ENCODE measurements at regions not wholly inside any gene's neighbourhood (a gene's known extent, or its start where the extent isn't known, plus 50 kb on each side); places are given as distances from the start of the nearest gene placed in this dataset.

DNA sequence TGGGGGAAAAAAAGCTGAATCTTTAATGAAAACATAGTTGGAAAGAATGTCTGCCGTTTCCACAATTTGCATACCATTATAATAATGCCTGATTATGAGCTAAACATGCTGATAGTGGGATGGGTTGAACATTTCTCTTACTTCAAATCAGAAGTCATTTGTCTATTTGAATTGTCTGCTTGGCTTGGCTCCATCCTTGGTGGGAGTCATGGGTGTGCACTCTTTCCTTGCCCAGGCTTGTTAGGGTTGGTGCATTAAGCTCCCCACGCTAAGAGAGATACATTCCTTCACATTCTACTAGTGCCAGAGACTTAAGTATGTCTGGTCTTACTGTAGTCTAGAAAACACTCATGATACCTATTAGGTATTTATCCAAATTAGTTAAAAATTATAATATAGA, 121.4 kb upstream of the RARB start:
- Histone ChIP-seq H3K27me3 (no peaks in the 10 kb centered on the region), H3K27ac (no peak overlapping the region), H3K4me1 (no peaks in the 10 kb centered on the region), H3K9me3 (no peaks in the 10 kb centered on the region), H3K36me3 (no peaks in the 10 kb centered on the region), H3K4me3 (no peak overlapping the region)
- TF ChIP-seq CTCF (IDR thresholded peaks at IDR 0.05) (no peak), POLR2A (IDR thresholded peaks at IDR 0.05) (no peak)
- WGBS (ENCODE audit: insufficient coverage, low coverage, low lambda C conversion rate, missing lambda C conversion rate): 50% methylated on average over 1 of the region's 2 CpGs
- DNase-seq (no peak), ATAC-seq (no peak)
- intact Hi-C loops (cut with DNase I): no loop called here

- no peaks in the 10 kb centered on the region for H3K4me1 ChIP-seq
- H3K27me3 ChIP-seq: no peaks in the 10 kb centered on the region
- TF ChIP-seq CTCF (IDR thresholded peaks at IDR 0.05): no peak
- TF ChIP-seq POLR2A (IDR thresholded peaks at IDR 0.05): no peak
- 29% methylated on average over 2 of the region's 2 CpGs for WGBS (ENCODE audit: insufficient coverage, low coverage, low lambda C conversion rate, missing lambda C conversion rate)
- H3K27ac ChIP-seq: no peak overlapping the region
- no peak for ATAC-seq
- H3K36me3 ChIP-seq: no peaks in the 10 kb centered on the region
- H3K9me3 ChIP-seq: no peaks in the 10 kb centered on the region
- no peak for DNase-seq
- H3K4me3 ChIP-seq: no peak overlapping the region
- intact Hi-C loops (cut with DNase I): no loop called here
These were observed 114.8 kb upstream of the RARB start for GRCh38 chr3:25313286-25313685.

DNA sequence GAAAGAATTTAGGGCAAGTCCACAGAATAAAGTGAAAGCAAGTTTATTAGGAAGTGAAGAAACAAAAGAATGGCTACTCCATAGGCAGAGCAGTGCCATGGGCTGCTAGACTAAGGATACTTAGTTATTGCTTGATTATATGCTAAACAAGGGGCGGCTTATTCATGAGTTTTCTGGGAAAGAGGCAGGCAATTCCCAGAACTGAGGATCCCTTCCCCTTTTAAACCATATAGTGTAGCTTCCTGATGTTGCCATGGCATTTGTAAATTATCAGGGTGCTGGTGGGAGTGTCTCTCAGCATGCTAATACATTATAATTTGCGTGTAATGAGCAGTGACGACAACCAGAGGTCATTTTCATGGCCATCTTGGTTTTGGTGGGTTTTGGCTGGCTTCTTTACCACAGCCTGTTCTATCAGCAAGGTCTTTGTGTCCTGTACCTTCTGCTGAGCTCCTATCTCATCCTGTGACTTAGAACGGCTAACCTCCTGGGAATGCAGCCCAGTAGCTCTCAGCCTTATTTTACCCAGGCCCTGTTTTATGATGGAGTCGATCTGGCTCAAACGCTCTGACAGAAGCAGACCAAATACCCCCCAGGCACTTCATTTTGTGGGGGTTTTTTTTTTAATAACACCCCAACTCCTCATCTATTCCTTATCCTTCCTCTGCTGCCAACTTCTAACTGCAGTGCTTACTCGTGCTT, 103.0 kb upstream of the RARB start:
- Histone ChIP-seq H3K27me3 (no peaks in the 10 kb centered on the region), H3K4me3 (no peak overlapping the region), H3K9me3 (no peaks in the 10 kb centered on the region), H3K4me1 (no peaks in the 10 kb centered on the region), H3K36me3 (no peaks in the 10 kb centered on the region), H3K27ac (no peak overlapping the region)
- 55% methylated on average over 6 of the region's 7 CpGs for WGBS (ENCODE audit: insufficient coverage, low coverage, low lambda C conversion rate, missing lambda C conversion rate)
- no peak for TF ChIP-seq POLR2A (IDR thresholded peaks at IDR 0.05)
- TF ChIP-seq CTCF (IDR thresholded peaks at IDR 0.05): no peak
- intact Hi-C loops (cut with DNase I): no loop called here
- DNase-seq (no peak), ATAC-seq (no peak)

- no peak for DNase-seq
- WGBS (ENCODE audit: insufficient coverage, low coverage, low lambda C conversion rate, missing lambda C conversion rate): 100% methylated on average over 1 of the region's 1 CpG
- Histone ChIP-seq H3K4me1 (no peaks in the 10 kb centered on the region), H3K36me3 (no peaks in the 10 kb centered on the region), H3K4me3 (no peak overlapping the region), H3K27me3 (no peaks in the 10 kb centered on the region), H3K27ac (no peak overlapping the region), H3K9me3 (no peaks in the 10 kb centered on the region)
- TF ChIP-seq POLR2A (IDR thresholded peaks at IDR 0.05): no peak
- TF ChIP-seq CTCF (IDR thresholded peaks at IDR 0.05): no peak
- intact Hi-C loops (cut with DNase I): no loop called here
- no peak for ATAC-seq
These were observed 92.7 kb upstream of the RARB start for GRCh38 chr3:25335356-25335755.

All from right lobe of liver (tissue), 6 donors.